H1 (cell line): ENCODE measurements at regions not wholly inside any gene's neighbourhood (a gene's known extent, or its start where the extent isn't known, plus 50 kb on each side); places are given as distances from the start of the nearest gene placed in this dataset.

ENCODE experiments used
- CTCF ChIA-PET: fragments of 300-600 bp; sonication (Branson Sonifier 250); formaldehyde crosslinking; loops from one replicate; lab custom pipeline; 2021; ENCODE audit not compliant: partially characterized antibody; lab: Charles Lee
- POLR2A ChIA-PET: fragments of 300-600 bp; sonication (Branson Sonifier 250); formaldehyde crosslinking; loops from one replicate; lab custom pipeline; 2021; ENCODE audit warnings: inconsistent platforms; ENCODE audit not compliant: partially characterized antibody; lab: Charles Lee
- DNase-seq, 2 experiments: peaks; one replicate each; pipeline versions ENCODE4 v3.0.0 to v3.0.0-alpha.2; 2010 to 2022; ENCODE audit warnings: low spot score in 2 of 2, low read depth in 1 of 2, mixed read lengths in 1 of 2
- FAIRE-seq: peaks from 2 replicates; lab custom pipeline; 2011; peaks lifted over from hg19 to GRCh38; lab: Jason Lieb, UNC
- H2AFZ ChIP-seq: 2 replicates; pipeline ENCODE4 v1.8.1; 2012; ENCODE audit warnings: low read length, inconsistent platforms
- H2AK5ac ChIP-seq: 2 replicates; pipeline ENCODE4 v1.6.1; 2013; ENCODE audit warnings: low read depth, low read length
- H2BK120ac ChIP-seq: replicated peaks from 2 replicates; pipeline ENCODE3; 2013; ENCODE audit warnings: low read depth, low read length, inconsistent platforms
- H2BK12ac ChIP-seq: 2 replicates; pipeline ENCODE4 v1.6.1; 2013; ENCODE audit warnings: low read depth, low read length
- H2BK15ac ChIP-seq: 2 replicates; pipeline ENCODE4 v1.6.1; 2013; ENCODE audit warnings: low read length
- H2BK20ac ChIP-seq: 2 replicates; pipeline ENCODE4 v1.6.1; 2013; ENCODE audit warnings: low read length
- H2BK5ac ChIP-seq: 2 replicates; pipeline ENCODE4 v1.6.1; 2013; ENCODE audit warnings: low read depth, low read length
- H3K14ac ChIP-seq: 2 replicates; pipeline ENCODE4 v1.6.1; 2013; ENCODE audit warnings: inconsistent platforms; ENCODE audit not compliant: insufficient read length
- H3K18ac ChIP-seq: 2 replicates; pipeline ENCODE4 v1.6.1; 2013; ENCODE audit warnings: low read length; ENCODE audit errors: extremely low read depth
- H3K23ac ChIP-seq: 2 replicates; pipeline ENCODE4 v1.6.1; 2013; ENCODE audit warnings: inconsistent platforms; ENCODE audit not compliant: insufficient read length
- H3K23me2 ChIP-seq: 2 replicates; pipeline ENCODE4 v1.6.1; 2013; ENCODE audit warnings: low read depth, low read length
- H3K27ac ChIP-seq: 2 replicates; pipeline ENCODE4 v1.6.1; 2011; ENCODE audit warnings: low read depth, low read length, inconsistent platforms
- H3K27me3 ChIP-seq, 4 experiments: replicated peaks in 1 of 4; 1 replicate in 1 of 4; 2 replicates in 3 of 4; pipeline versions ENCODE4 v1.6.1 to v1.8.1; 2011 to 2013; ENCODE audit warnings: low read length in 3 of 4, mild to moderate bottlenecking in 3 of 4, inconsistent platforms in 2 of 4, mixed read lengths in 2 of 4, moderate library complexity in 1 of 4; ENCODE audit not compliant: control insufficient read depth in 3 of 4, insufficient read depth in 3 of 4; ENCODE audit errors: extremely low read depth in 1 of 4
- H3K36me3 ChIP-seq, 4 experiments: 2 replicates each; pipeline versions ENCODE4 v1.6.1 to v1.8.1; 2011 to 2013; ENCODE audit warnings: mild to moderate bottlenecking in 4 of 4, low read length in 3 of 4, moderate library complexity in 2 of 4, control low read depth in 1 of 4, inconsistent platforms in 1 of 4; ENCODE audit not compliant: insufficient read depth in 4 of 4, control insufficient read depth in 2 of 4
- H3K4ac ChIP-seq: replicated peaks from 2 replicates; pipeline ENCODE3; 2013; ENCODE audit warnings: low read length, low read depth, mixed read lengths, inconsistent platforms; ENCODE audit not compliant: insufficient read length
- H3K4me1 ChIP-seq, 4 experiments: replicated peaks in 1 of 4; 1 replicate in 1 of 4; 2 replicates in 3 of 4; pipeline versions ENCODE4 v1.6.1 to v1.8.1; 2011 to 2013; ENCODE audit warnings: low read length in 3 of 4, inconsistent platforms in 2 of 4, mixed read lengths in 1 of 4; ENCODE audit not compliant: insufficient read depth in 4 of 4, control insufficient read depth in 3 of 4
- H3K4me2 ChIP-seq, 2 experiments: 2 replicates each; pipeline versions ENCODE4 v1.6.1 to v1.8.1; 2011 to 2013; ENCODE audit warnings: low read depth in 2 of 2, low read length in 2 of 2, control low read depth in 1 of 2, inconsistent platforms in 1 of 2, mild to moderate bottlenecking in 1 of 2; ENCODE audit not compliant: insufficient read depth in 1 of 2
- H3K4me3 ChIP-seq, 4 experiments: fragments of 200-600, 300-600 bp in 1 of 4; sonication (generic), shearing (Covaris generic), sonication (Bioruptor Twin) in 1 of 4; 2 replicates each; pipeline versions ENCODE4 v1.5.1 to v1.8.1; 2011 to 2016; ENCODE audit warnings: low read length in 4 of 4, low read depth in 3 of 4, control low read depth in 2 of 4, inconsistent platforms in 2 of 4, mild to moderate bottlenecking in 2 of 4, mixed read lengths in 1 of 4, moderate library complexity in 1 of 4; ENCODE audit not compliant: insufficient read depth in 2 of 4; ENCODE audit errors: extremely low read depth in 1 of 4
- H3K56ac ChIP-seq: replicated peaks from 2 replicates; pipeline ENCODE3; 2013; ENCODE audit warnings: low read depth, mild to moderate bottlenecking, mixed read lengths, low read length, inconsistent platforms; ENCODE audit not compliant: insufficient read length
- H3K79me1 ChIP-seq: 2 replicates; pipeline ENCODE4 v1.6.1; 2013; ENCODE audit warnings: low read depth, low read length, control low read depth
- H3K79me2 ChIP-seq, 2 experiments: 2 replicates each; pipeline versions ENCODE4 v1.6.1 to v1.8.1; 2012 to 2013; ENCODE audit warnings: low read length in 2 of 2, mild to moderate bottlenecking in 2 of 2, inconsistent platforms in 1 of 2; ENCODE audit not compliant: insufficient read depth in 2 of 2, control insufficient read depth in 1 of 2
- H3K9ac ChIP-seq, 4 experiments: replicated peaks in 1 of 4; 1 replicate in 1 of 4; 2 replicates in 3 of 4; pipeline versions ENCODE4 v1.6.1 to v1.8.1; 2011 to 2013; ENCODE audit warnings: low read depth in 3 of 4, low read length in 3 of 4, control low read depth in 2 of 4, mild to moderate bottlenecking in 2 of 4, moderate library complexity in 2 of 4, inconsistent platforms in 1 of 4; ENCODE audit errors: extremely low read depth in 1 of 4
- H3K9me3 ChIP-seq, 2 experiments: 2 replicates each; pipeline versions ENCODE4 v1.6.1 to v1.8.1; 2012 to 2013; ENCODE audit warnings: mild to moderate bottlenecking in 2 of 2, moderate library complexity in 2 of 2, control low read depth in 1 of 2, inconsistent platforms in 1 of 2, low read depth in 1 of 2, low read length in 1 of 2, mixed read lengths in 1 of 2; ENCODE audit not compliant: insufficient read depth in 2 of 2
- H4K20me1 ChIP-seq, 2 experiments: replicated peaks in 1 of 2; 2 replicates each; pipeline versions ENCODE3 to v1.8.1; 2011 to 2013; ENCODE audit warnings: inconsistent platforms in 2 of 2, low read length in 2 of 2, mild to moderate bottlenecking in 1 of 2; ENCODE audit not compliant: insufficient read depth in 2 of 2, control insufficient read depth in 1 of 2
- H4K5ac ChIP-seq: 2 replicates; pipeline ENCODE4 v1.6.1; 2013; ENCODE audit warnings: low read length, low read depth, mixed read lengths, inconsistent platforms; ENCODE audit not compliant: insufficient read length
- H4K8ac ChIP-seq: 2 replicates; pipeline ENCODE4 v1.8.0; 2013; ENCODE audit warnings: mild to moderate bottlenecking, moderate library complexity, low read length, inconsistent platforms; ENCODE audit not compliant: insufficient read depth; ENCODE audit errors: extremely low read depth
- H4K91ac ChIP-seq: replicated peaks from 2 replicates; pipeline ENCODE3; 2013; ENCODE audit warnings: low read length, mixed read lengths, inconsistent platforms; ENCODE audit not compliant: insufficient read length
- FOSL1 ChIP-seq: IDR thresholded peaks from 2 replicates; pipeline ENCODE4 v1.6.1; 2011; ENCODE audit warnings: mild to moderate bottlenecking, low read depth, low read length, moderate library complexity; ENCODE audit not compliant: insufficient read depth
- POLR2AphosphoS5 ChIP-seq: IDR thresholded peaks from 2 replicates; pipeline ENCODE4 v1.6.1; 2011; ENCODE audit warnings: low read depth, low read length
- RAD21 ChIP-seq, 2 experiments: IDR thresholded peaks in 1 of 2; conservative IDR thresholded peaks in 1 of 2; 2 replicates each; pipeline ENCODE4 v1.6.1; 2011; ENCODE audit warnings: low read depth in 2 of 2, low read length in 2 of 2, improper control_type of control experiment in 1 of 2, inconsistent platforms in 1 of 2, mild to moderate bottlenecking in 1 of 2, moderate library complexity in 1 of 2
- USF2 ChIP-seq: IDR thresholded peaks from 2 replicates; pipeline ENCODE4 v1.6.1; 2011; ENCODE audit warnings: low read length, improper control_type of control experiment
- WGBS, 2 experiments: shearing (Covaris generic) in 1 of 2; methylation state at CpG; one replicate each; pipeline versions ENCODE4 v1.1.6 to v1.1.7; 2013 to 2015; ENCODE audit warnings: low lambda C conversion rate in 2 of 2, mixed read lengths in 2 of 2, inconsistent platforms in 1 of 2, low coverage in 1 of 2, missing lambda C conversion rate in 1 of 2; ENCODE audit not compliant: insufficient replicate concordance in 2 of 2, insufficient coverage in 1 of 2, insufficient read length in 1 of 2; ENCODE audit errors: extremely low coverage in 1 of 2, missing lambda C conversion rate in 1 of 2; 5-methylcytosine and 5-hydroxymethylcytosine counted together

DNA sequence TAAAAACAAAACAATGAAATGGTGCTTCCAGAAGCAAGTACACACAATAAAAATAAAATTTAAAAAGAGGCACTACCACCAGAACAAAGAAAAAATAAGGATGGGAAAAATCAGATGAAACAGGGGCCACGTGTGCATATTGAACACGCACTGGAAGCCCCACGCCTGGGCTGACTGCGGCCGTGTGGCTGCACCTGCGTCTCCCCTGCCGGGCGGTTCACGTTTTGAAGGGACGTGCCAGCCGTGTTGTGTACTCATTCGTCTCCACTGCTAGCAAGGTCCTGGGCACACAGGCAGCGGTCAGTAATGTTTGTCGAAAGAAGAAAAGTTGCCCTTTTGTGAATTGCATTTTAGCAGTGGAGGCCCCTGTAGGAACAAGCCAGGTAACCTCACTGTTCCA lies 255.9 kb upstream of the RNF32 start:
- Histone ChIP-seq H3K4ac (no peak overlapping the region), H3K27ac (no peak overlapping the region), H3K23ac (no peak overlapping the region)

More for the DNA sequence above, 255.9 kb upstream of the RNF32 start:
- no peaks in the 10 kb centered on the region for H3K79me2 ChIP-seq
- H3K23me2 ChIP-seq = no peaks in the 10 kb centered on the region
- no peak overlapping the region for H3K18ac ChIP-seq
- ChIA-PET CTCF (no interaction called here), POLR2A (no interaction called here)
- H2AK5ac ChIP-seq = no peak overlapping the region
- H3K4me1 ChIP-seq = peaks cover 0 to 3% (median 1%) of the 10 kb centered on the region in 4 experiments; a peak in 3 of 7 replicates
- H4K8ac ChIP-seq = no peak overlapping the region
- no peak for FAIRE-seq
- no peak overlapping the region for H3K4me2 ChIP-seq
- H3K9ac ChIP-seq = no peak overlapping the region
- no peak overlapping the region for H4K5ac ChIP-seq
- no peak overlapping the region for H2BK15ac ChIP-seq
- H3K14ac ChIP-seq = no peak overlapping the region
- no peak overlapping the region for H3K56ac ChIP-seq
- H3K36me3 ChIP-seq = no peaks in the 10 kb centered on the region
- TF ChIP-seq RAD21 (IDR thresholded peaks at IDR 0.05 in 1 of 2, conservative IDR thresholded peaks at IDR 0.05 in 1 of 2; ENCODE audit: low read depth in 2 of 2, low read length in 2 of 2) (no peak), USF2 (no peak), POLR2AphosphoS5 (no peak), FOSL1 (no peak)
- no peak overlapping the region for H2BK12ac ChIP-seq
- no peak overlapping the region for H4K91ac ChIP-seq
- 0 out of 2 replicates have a peak overlapping the region, but pooled peaks have one; percentile 13 for H2BK5ac ChIP-seq
- H2BK120ac ChIP-seq = no peak overlapping the region
- 89% methylated on average over 14 of the region's 14 CpGs; no CpG with 5 or more reads in 1 of the 2 experiments for WGBS, 2 experiments
- H2BK20ac ChIP-seq = no peak overlapping the region
- no peak for DNase-seq
- H3K27me3 ChIP-seq = no peaks in the 10 kb centered on the region
- H4K20me1 ChIP-seq = no peaks in the 10 kb centered on the region
- no peaks in the 10 kb centered on the region for H3K9me3 ChIP-seq
- H3K79me1 ChIP-seq = no peaks in the 10 kb centered on the region
- H3K4me3 ChIP-seq = no peak overlapping the region
- no peak overlapping the region for H2AFZ ChIP-seq
